ENCODE measurements at regions not wholly inside any gene's neighbourhood (a gene's known extent, or its start where the extent isn't known, plus 50 kb on each side); places are given as distances from the start of the nearest gene placed in this dataset.

- intact Hi-C loops (cut with micrococcal nuclease) = no loop called here
- Histone ChIP-seq H3K4me2 (replicated peaks; ENCODE audit: low read depth, low read length, poor library complexity, severe bottlenecking) (no peak overlapping the region), H3K36me3 (replicated peaks in 1 of 2; ENCODE audit: control extremely low read depth in 1 of 2, control insufficient read depth in 1 of 2, extremely low read depth in 1 of 2, insufficient read depth in 2 of 2, low read length in 1 of 2) (no peaks in the 10 kb centered on the region), H3K4me3 (ENCODE audit: control extremely low read depth in 1 of 5, extremely low read depth in 1 of 5, insufficient read depth in 1 of 5, low read depth in 2 of 5, low read length in 4 of 5) (no peak overlapping the region), H3K27me3 (replicated peaks in 1 of 4; ENCODE audit: control extremely low read depth in 1 of 4, control insufficient read depth in 3 of 4, insufficient read depth in 4 of 4, low read length in 3 of 4) (peaks cover 0 to 6% (median 1%) of the 10 kb centered on the region in 4 experiments), H3K79me2 (ENCODE audit: control insufficient read depth, insufficient read depth, low read length) (no peaks in the 10 kb centered on the region), H3K4me1 (ENCODE audit: control insufficient read depth in 2 of 2, insufficient read depth in 2 of 2, low read length in 2 of 2) (peaks cover 0 to 8% of the 10 kb centered on the region in 2 donors), H3K9ac (ENCODE audit: low read length) (no peak overlapping the region), H3K27ac (ENCODE audit: low read length in 2 of 2) (no peak overlapping the region), H2AFZ (ENCODE audit: insufficient read depth, low read depth, low read length, poor library complexity, severe bottlenecking) (no peak overlapping the region), H4K20me1 (ENCODE audit: control insufficient read depth, insufficient read depth, low read length, poor library complexity, severe bottlenecking) (no peaks in the 10 kb centered on the region), H3K9me3 (ENCODE audit: control extremely low read depth in 1 of 3, control insufficient read depth in 2 of 3, insufficient read depth in 1 of 3, low read length in 2 of 3) (no peaks in the 10 kb centered on the region)
- peaks cover 22% of the 10 kb centered on the region for H3K4me1 Mint-ChIP-seq
- DNase-seq = no peak
- no peak overlapping the region for H3K27ac Mint-ChIP-seq
- POLR2A ChIA-PET = no interaction called here
- no peak overlapping the region for H3K4me3 Mint-ChIP-seq
- TF ChIP-seq EZH2 (IDR thresholded peaks at IDR 0.05; ENCODE audit: borderline replicate concordance, insufficient read depth, low read depth, low read length, poor library complexity, severe bottlenecking) (no peak), CTCF (IDR thresholded peaks at IDR 0.05) (no peak)
- H3K9me3 Mint-ChIP-seq (ENCODE audit: insufficient read depth) = no peaks in the 10 kb centered on the region
- CTCF ChIA-PET = no interaction called here
- H3K27me3 Mint-ChIP-seq = peaks cover 28% of the 10 kb centered on the region
- no peak for ATAC-seq (ENCODE audit: low read depth)
- 88% methylated on average over 2 of the region's 2 CpGs for WGBS (ENCODE audit: insufficient coverage)
Observed at GRCh38 chr1:226490426-226490809, 58.1 kb upstream of the STUM start.

GRCh38 chr1:226491093-226491850, 57.3 kb upstream of the STUM start:
- DNase-seq (no peak), ATAC-seq (ENCODE audit: low read depth) (no peak)
- peaks cover 21% of the 10 kb centered on the region for H3K27me3 Mint-ChIP-seq
- H2AFZ ChIP-seq (ENCODE audit: insufficient read depth, low read depth, low read length, poor library complexity, severe bottlenecking) = no peak overlapping the region
- no peaks in the 10 kb centered on the region for H4K20me1 ChIP-seq (ENCODE audit: control insufficient read depth, insufficient read depth, low read length, poor library complexity, severe bottlenecking)
- no peak for TF ChIP-seq EZH2 (IDR thresholded peaks at IDR 0.05; ENCODE audit: borderline replicate concordance, insufficient read depth, low read depth, low read length, poor library complexity, severe bottlenecking)
- no peak for TF ChIP-seq CTCF (IDR thresholded peaks at IDR 0.05)
- peaks cover 0 to 8% of the 10 kb centered on the region in 2 donors for H3K4me1 ChIP-seq (ENCODE audit: control insufficient read depth in 2 of 2, insufficient read depth in 2 of 2, low read length in 2 of 2)
- intact Hi-C loops (cut with micrococcal nuclease) = no loop called here
- no peak overlapping the region for H3K27ac Mint-ChIP-seq
- H3K4me1 Mint-ChIP-seq = peaks cover 22% of the 10 kb centered on the region
- H3K9me3 ChIP-seq (ENCODE audit: control extremely low read depth in 1 of 3, control insufficient read depth in 2 of 3, insufficient read depth in 1 of 3, low read length in 2 of 3) = no peaks in the 10 kb centered on the region
- no peak overlapping the region for H3K27ac ChIP-seq (ENCODE audit: low read length in 2 of 2)
- WGBS (ENCODE audit: insufficient coverage) = 57% methylated on average over 3 of the region's 4 CpGs
- H3K9ac ChIP-seq (ENCODE audit: low read length) = no peak overlapping the region
- POLR2A ChIA-PET = no interaction called here
- CTCF ChIA-PET = interaction anchor here (1.7 kb wide), 1 partner anchor 67 kb away, joined by 4 read pairs; no protein-coding TSS in a partner anchor
- H3K27me3 ChIP-seq (replicated peaks in 1 of 4; ENCODE audit: control extremely low read depth in 1 of 4, control insufficient read depth in 3 of 4, insufficient read depth in 4 of 4, low read length in 3 of 4) = peaks cover 0 to 3% (median 1%) of the 10 kb centered on the region in 4 experiments
- no peak overlapping the region for H3K4me3 ChIP-seq (ENCODE audit: control extremely low read depth in 1 of 5, extremely low read depth in 1 of 5, insufficient read depth in 1 of 5, low read depth in 2 of 5, low read length in 4 of 5)
- no peak overlapping the region for H3K4me2 ChIP-seq (replicated peaks; ENCODE audit: low read depth, low read length, poor library complexity, severe bottlenecking)
- H3K36me3 ChIP-seq (replicated peaks in 1 of 2; ENCODE audit: control extremely low read depth in 1 of 2, control insufficient read depth in 1 of 2, extremely low read depth in 1 of 2, insufficient read depth in 2 of 2, low read length in 1 of 2) = no peaks in the 10 kb centered on the region
- H3K4me3 Mint-ChIP-seq = no peak overlapping the region
- no peaks in the 10 kb centered on the region for H3K9me3 Mint-ChIP-seq (ENCODE audit: insufficient read depth)
- no peaks in the 10 kb centered on the region for H3K79me2 ChIP-seq (ENCODE audit: control insufficient read depth, insufficient read depth, low read length)

Measured in B cell (primary cell).